ENCODE measurements at regions not wholly inside any gene's neighbourhood (a gene's known extent, or its start where the extent isn't known, plus 50 kb on each side); places are given as distances from the start of the nearest gene placed in this dataset.
"Not testable (repeated sequence)": the region's sequence is repeated elsewhere in the genome, so short reads cannot be mapped to it uniquely, and the experiment has no call there.

- not testable (repeated sequence) for TF ChIP-seq ASH2L (IDR thresholded peaks at IDR 0.05; ENCODE audit: insufficient read length, low read depth, low read length); CTCF (CRISPR knock-in tag; IDR thresholded peaks at IDR 0.05); MED1 (CRISPR knock-in tag; IDR thresholded peaks at IDR 0.05); IKZF4 (CRISPR knock-in tag; IDR thresholded peaks at IDR 0.05; ENCODE audit: borderline replicate concordance, low read depth, not compliant biosample characterization)
Observed at GRCh38 chr2:5637051-5637450, 55.1 kb upstream of the SOX11 start.
